ENCODE measurements at regions not wholly inside any gene's neighbourhood (a gene's known extent, or its start where the extent isn't known, plus 50 kb on each side); places are given as distances from the start of the nearest gene placed in this dataset.

GRCh38 chrX:51435101-51435500 lies 61.3 kb downstream of the NUDT11 start:
- TF ChIP-seq CTCF (conservative IDR thresholded peaks at IDR 0.05) (no peak), ZFX (IDR thresholded peaks at IDR 0.05) (no peak)
